ENCODE measurements at regions not wholly inside any gene's neighbourhood (a gene's known extent, or its start where the extent isn't known, plus 50 kb on each side); places are given as distances from the start of the nearest gene placed in this dataset.

DNA sequence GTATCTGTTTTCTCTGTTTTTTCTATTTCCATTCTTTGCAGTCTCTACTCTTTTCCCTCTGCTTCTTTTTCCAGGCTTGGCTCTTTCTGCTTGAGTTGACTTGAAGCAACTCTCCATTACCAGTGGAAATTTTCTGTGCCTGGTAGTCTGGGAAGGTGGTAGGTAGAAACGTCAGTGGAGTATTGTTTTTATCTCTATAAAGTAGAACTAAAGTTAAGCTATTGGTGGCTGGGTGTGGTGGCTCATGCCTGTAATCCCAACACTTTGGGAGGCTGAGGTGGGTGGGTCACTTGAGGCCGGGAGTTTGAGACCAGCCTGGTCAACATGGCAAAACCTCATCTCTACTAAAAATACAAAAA lies 438.1 kb upstream of the AR start:
- H3K9me3 ChIP-seq (ENCODE audit: control insufficient read depth, low read length) = no peaks in the 10 kb centered on the region

GRCh38 chrX:67104982-67105757 lies 438.7 kb upstream of the AR start:
- no peak for DNase-seq
- no peak overlapping the region for H3K4me3 ChIP-seq (ENCODE audit: low read length)
- WGBS, 2 experiments (ENCODE audit: insufficient coverage in 1 of 2, insufficient read length in 1 of 2) = 97 to 98% methylated on average over 5 to 6 of the region's 6 CpGs
- no peak overlapping the region for H3K4me3 Mint-ChIP-seq
- peaks cover 46% of the 10 kb centered on the region for H3K9me3 Mint-ChIP-seq
- no peak overlapping the region for H3K9ac ChIP-seq (ENCODE audit: extremely low read depth, low read length, poor library complexity, severe bottlenecking)
- H3K27ac ChIP-seq (ENCODE audit: low read depth, low read length) = no peak overlapping the region
- TF ChIP-seq, protein P1, sequence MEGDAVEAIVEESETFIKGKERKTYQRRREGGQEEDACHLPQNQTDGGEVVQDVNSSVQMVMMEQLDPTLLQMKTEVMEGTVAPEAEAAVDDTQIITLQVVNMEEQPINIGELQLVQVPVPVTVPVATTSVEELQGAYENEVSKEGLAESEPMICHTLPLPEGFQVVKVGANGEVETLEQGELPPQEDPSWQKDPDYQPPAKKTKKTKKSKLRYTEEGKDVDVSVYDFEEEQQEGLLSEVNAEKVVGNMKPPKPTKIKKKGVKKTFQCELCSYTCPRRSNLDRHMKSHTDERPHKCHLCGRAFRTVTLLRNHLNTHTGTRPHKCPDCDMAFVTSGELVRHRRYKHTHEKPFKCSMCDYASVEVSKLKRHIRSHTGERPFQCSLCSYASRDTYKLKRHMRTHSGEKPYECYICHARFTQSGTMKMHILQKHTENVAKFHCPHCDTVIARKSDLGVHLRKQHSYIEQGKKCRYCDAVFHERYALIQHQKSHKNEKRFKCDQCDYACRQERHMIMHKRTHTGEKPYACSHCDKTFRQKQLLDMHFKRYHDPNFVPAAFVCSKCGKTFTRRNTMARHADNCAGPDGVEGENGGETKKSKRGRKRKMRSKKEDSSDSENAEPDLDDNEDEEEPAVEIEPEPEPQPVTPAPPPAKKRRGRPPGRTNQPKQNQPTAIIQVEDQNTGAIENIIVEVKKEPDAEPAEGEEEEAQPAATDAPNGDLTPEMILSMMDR (conservative IDR thresholded peaks at IDR 0.05) = no peak
- no peaks in the 10 kb centered on the region for H3K36me3 ChIP-seq (ENCODE audit: control insufficient read depth, insufficient read depth, low read length)
- peaks cover 2% of the 10 kb centered on the region for H3K4me1 Mint-ChIP-seq
- no peaks in the 10 kb centered on the region for H3K36me3 Mint-ChIP-seq (ENCODE audit: low read depth)
- no peaks in the 10 kb centered on the region for H3K4me1 ChIP-seq (ENCODE audit: control insufficient read depth, insufficient read depth, low read length)
- H3K9me3 ChIP-seq (ENCODE audit: control insufficient read depth, low read length) = no peaks in the 10 kb centered on the region
- no peak overlapping the region for H3K27ac Mint-ChIP-seq
- no peaks in the 10 kb centered on the region for H3K27me3 Mint-ChIP-seq (ENCODE audit: insufficient read depth)
- H3K27me3 ChIP-seq (ENCODE audit: control insufficient read depth, insufficient read depth, low read length, poor library complexity, severe bottlenecking) = no peaks in the 10 kb centered on the region

More for the DNA sequence above, 438.1 kb upstream of the AR start:
- 80% methylated on average over 1 of the region's 2 CpGs; no CpG with 5 or more reads in 1 of the 2 experiments for WGBS, 2 experiments (ENCODE audit: insufficient coverage in 1 of 2, insufficient read length in 1 of 2)
- no peaks in the 10 kb centered on the region for H3K36me3 Mint-ChIP-seq (ENCODE audit: low read depth)
- Histone ChIP-seq H3K27me3 (ENCODE audit: control insufficient read depth, insufficient read depth, low read length, poor library complexity, severe bottlenecking) (no peaks in the 10 kb centered on the region), H3K4me3 (ENCODE audit: low read length) (no peak overlapping the region), H3K27ac (ENCODE audit: low read depth, low read length) (no peak overlapping the region), H3K36me3 (ENCODE audit: control insufficient read depth, insufficient read depth, low read length) (no peaks in the 10 kb centered on the region), H3K9ac (ENCODE audit: extremely low read depth, low read length, poor library complexity, severe bottlenecking) (no peak overlapping the region), H3K4me1 (ENCODE audit: control insufficient read depth, insufficient read depth, low read length) (no peaks in the 10 kb centered on the region)
- H3K9me3 Mint-ChIP-seq = peaks cover 52% of the 10 kb centered on the region
- TF ChIP-seq, protein P1 (conservative IDR thresholded peaks at IDR 0.05) = no peak
- peaks cover 2% of the 10 kb centered on the region for H3K4me1 Mint-ChIP-seq
- H3K27me3 Mint-ChIP-seq (ENCODE audit: insufficient read depth) = no peaks in the 10 kb centered on the region
- no peak overlapping the region for H3K27ac Mint-ChIP-seq
- H3K4me3 Mint-ChIP-seq = no peak overlapping the region
- DNase-seq = no peak

GRCh38 chrX:67100031-67100884 lies 443.6 kb upstream of the AR start:
- Mint-ChIP-seq H3K27me3 (ENCODE audit: insufficient read depth) (no peaks in the 10 kb centered on the region), H3K9me3 (peaks cover 42% of the 10 kb centered on the region), H3K27ac (no peak overlapping the region), H3K4me1 (no peaks in the 10 kb centered on the region), H3K4me3 (no peak overlapping the region), H3K36me3 (ENCODE audit: low read depth) (no peaks in the 10 kb centered on the region)
- Histone ChIP-seq H3K36me3 (ENCODE audit: control insufficient read depth, insufficient read depth, low read length) (no peaks in the 10 kb centered on the region), H3K9ac (ENCODE audit: extremely low read depth, low read length, poor library complexity, severe bottlenecking) (no peak overlapping the region), H3K27ac (ENCODE audit: low read depth, low read length) (no peak overlapping the region), H3K4me3 (ENCODE audit: low read length) (no peak overlapping the region), H3K9me3 (ENCODE audit: control insufficient read depth, low read length) (no peaks in the 10 kb centered on the region), H3K4me1 (ENCODE audit: control insufficient read depth, insufficient read depth, low read length) (no peaks in the 10 kb centered on the region), H3K27me3 (ENCODE audit: control insufficient read depth, insufficient read depth, low read length, poor library complexity, severe bottlenecking) (no peaks in the 10 kb centered on the region)
- TF ChIP-seq, protein P1 (conservative IDR thresholded peaks at IDR 0.05) = no peak
- 96% methylated on average over 3 of the region's 6 CpGs; no CpG with 5 or more reads in 1 of the 2 experiments for WGBS, 2 experiments (ENCODE audit: insufficient coverage in 1 of 2, insufficient read length in 1 of 2)
- DNase-seq = no peak

All from endodermal cell (in vitro differentiated cells).